ENCODE measurements at regions not wholly inside any gene's neighbourhood (a gene's known extent, or its start where the extent isn't known, plus 50 kb on each side); places are given as distances from the start of the nearest gene placed in this dataset.

GRCh38 chr14:71221119-71221518, 313.9 kb downstream of the PCNX1 start:
- H3K27ac ChIP-seq (ENCODE audit: low read length): no peak overlapping the region
- no peaks in the 10 kb centered on the region for H3K27me3 ChIP-seq (ENCODE audit: insufficient read depth, low read depth, low read length)
- H3K9me2 ChIP-seq (ENCODE audit: insufficient read depth, low read length): no peaks in the 10 kb centered on the region
- no peak overlapping the region for H3K4me3 ChIP-seq (ENCODE audit: low read length)
- no peaks in the 10 kb centered on the region for H3K36me3 ChIP-seq (ENCODE audit: insufficient read depth, low read length)
- H3F3A ChIP-seq (ENCODE audit: insufficient read depth, low read length, poor library complexity, severe bottlenecking): no peaks in the 10 kb centered on the region
- no peaks in the 10 kb centered on the region for H4K20me1 ChIP-seq (ENCODE audit: insufficient read depth)
- no peak overlapping the region for H3K9ac ChIP-seq (ENCODE audit: low read length)
- H3K4me2 ChIP-seq (ENCODE audit: low read length): no peak overlapping the region
- no peaks in the 10 kb centered on the region for H3K79me2 ChIP-seq (replicated peaks; ENCODE audit: insufficient read depth, low read length)
- H3K9me3 ChIP-seq (ENCODE audit: low read length): no peaks in the 10 kb centered on the region
- H2AFZ ChIP-seq (ENCODE audit: low read depth, low read length): no peak overlapping the region
- TF ChIP-seq EP300 (conservative IDR thresholded peaks at IDR 0.05; ENCODE audit: poor library complexity, severe bottlenecking): no peak
- no peak for TF ChIP-seq CTCF (IDR thresholded peaks at IDR 0.05; ENCODE audit: poor library complexity, severe bottlenecking)
- TF ChIP-seq POLR2AphosphoS5 (IDR thresholded peaks at IDR 0.05): no peak
- no peak for TF ChIP-seq REST (IDR thresholded peaks at IDR 0.05; ENCODE audit: borderline replicate concordance)
- TF ChIP-seq TAF1 (IDR thresholded peaks at IDR 0.05; ENCODE audit: low read depth): no peak
- no peak for TF ChIP-seq SMC3 (conservative IDR thresholded peaks at IDR 0.05; ENCODE audit: poor library complexity)
- TF ChIP-seq EZH2 (IDR thresholded peaks at IDR 0.05; ENCODE audit: borderline replicate concordance, insufficient read depth, low read length, poor library complexity, severe bottlenecking): no peak
- TF ChIP-seq RAD21 (conservative IDR thresholded peaks at IDR 0.05): no peak
- TF ChIP-seq MXI1 (conservative IDR thresholded peaks at IDR 0.05; ENCODE audit: poor library complexity, severe bottlenecking): no peak

GRCh38 chr14:71225113-71225512, 317.9 kb downstream of the PCNX1 start:
- no peaks in the 10 kb centered on the region for H3K36me3 ChIP-seq (ENCODE audit: insufficient read depth, low read length)
- no peak overlapping the region for H3K9ac ChIP-seq (ENCODE audit: low read length)
- H3F3A ChIP-seq (ENCODE audit: insufficient read depth, low read length, poor library complexity, severe bottlenecking): no peaks in the 10 kb centered on the region
- TF ChIP-seq CTCF (IDR thresholded peaks at IDR 0.05; ENCODE audit: poor library complexity, severe bottlenecking) (no peak), RAD21 (conservative IDR thresholded peaks at IDR 0.05) (no peak), TAF1 (IDR thresholded peaks at IDR 0.05; ENCODE audit: low read depth) (no peak), POLR2AphosphoS5 (IDR thresholded peaks at IDR 0.05) (no peak), MXI1 (conservative IDR thresholded peaks at IDR 0.05; ENCODE audit: poor library complexity, severe bottlenecking) (no peak), EP300 (conservative IDR thresholded peaks at IDR 0.05; ENCODE audit: poor library complexity, severe bottlenecking) (no peak), REST (IDR thresholded peaks at IDR 0.05; ENCODE audit: borderline replicate concordance) (no peak), SMC3 (conservative IDR thresholded peaks at IDR 0.05; ENCODE audit: poor library complexity) (no peak), EZH2 (IDR thresholded peaks at IDR 0.05; ENCODE audit: borderline replicate concordance, insufficient read depth, low read length, poor library complexity, severe bottlenecking) (no peak)
- no peaks in the 10 kb centered on the region for H4K20me1 ChIP-seq (ENCODE audit: insufficient read depth)
- H3K4me2 ChIP-seq (ENCODE audit: low read length): no peak overlapping the region
- H3K4me3 ChIP-seq (ENCODE audit: low read length): no peak overlapping the region
- H3K9me3 ChIP-seq (ENCODE audit: low read length): no peaks in the 10 kb centered on the region
- H3K27ac ChIP-seq (ENCODE audit: low read length): no peak overlapping the region
- no peaks in the 10 kb centered on the region for H3K79me2 ChIP-seq (replicated peaks; ENCODE audit: insufficient read depth, low read length)
- H2AFZ ChIP-seq (ENCODE audit: low read depth, low read length): no peak overlapping the region
- H3K27me3 ChIP-seq (ENCODE audit: insufficient read depth, low read depth, low read length): no peaks in the 10 kb centered on the region
- H3K9me2 ChIP-seq (ENCODE audit: insufficient read depth, low read length): no peaks in the 10 kb centered on the region
